ENCODE measurements at regions not wholly inside any gene's neighbourhood (a gene's known extent, or its start where the extent isn't known, plus 50 kb on each side); places are given as distances from the start of the nearest gene placed in this dataset.

DNA sequence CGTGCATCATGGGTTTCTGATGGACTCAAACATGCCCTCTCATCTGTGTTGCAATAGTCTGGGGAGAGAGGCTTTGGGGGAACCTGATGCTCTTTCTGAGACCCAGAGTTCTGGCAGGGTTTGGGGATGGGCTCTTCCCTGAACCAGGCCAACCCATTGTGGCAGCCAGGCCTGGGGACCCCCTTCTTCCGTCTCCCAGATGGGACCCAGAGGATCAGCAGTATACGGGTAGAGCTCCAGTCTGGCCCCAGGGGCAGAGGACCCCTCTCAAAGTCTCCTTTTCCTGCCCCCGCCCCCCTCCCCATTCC is 333.7 kb downstream of the DYSF start:
- Histone ChIP-seq H3K27ac (no peak overlapping the region), H3K9me3 (no peaks in the 10 kb centered on the region), H3K4me3 (no peak overlapping the region), H3K4me1 (peaks cover 0 to 12% (median 0%) of the 10 kb centered on the region in 4 donors), H3K27me3 (peaks cover 0 to 15% (median 0%) of the 10 kb centered on the region in 3 donors), H3K36me3 (no peaks in the 10 kb centered on the region)
- no peak for TF ChIP-seq EP300 (IDR thresholded peaks at IDR 0.05)
- no peak for TF ChIP-seq POLR2A (IDR thresholded peaks at IDR 0.05)
- TF ChIP-seq, protein P1, sequence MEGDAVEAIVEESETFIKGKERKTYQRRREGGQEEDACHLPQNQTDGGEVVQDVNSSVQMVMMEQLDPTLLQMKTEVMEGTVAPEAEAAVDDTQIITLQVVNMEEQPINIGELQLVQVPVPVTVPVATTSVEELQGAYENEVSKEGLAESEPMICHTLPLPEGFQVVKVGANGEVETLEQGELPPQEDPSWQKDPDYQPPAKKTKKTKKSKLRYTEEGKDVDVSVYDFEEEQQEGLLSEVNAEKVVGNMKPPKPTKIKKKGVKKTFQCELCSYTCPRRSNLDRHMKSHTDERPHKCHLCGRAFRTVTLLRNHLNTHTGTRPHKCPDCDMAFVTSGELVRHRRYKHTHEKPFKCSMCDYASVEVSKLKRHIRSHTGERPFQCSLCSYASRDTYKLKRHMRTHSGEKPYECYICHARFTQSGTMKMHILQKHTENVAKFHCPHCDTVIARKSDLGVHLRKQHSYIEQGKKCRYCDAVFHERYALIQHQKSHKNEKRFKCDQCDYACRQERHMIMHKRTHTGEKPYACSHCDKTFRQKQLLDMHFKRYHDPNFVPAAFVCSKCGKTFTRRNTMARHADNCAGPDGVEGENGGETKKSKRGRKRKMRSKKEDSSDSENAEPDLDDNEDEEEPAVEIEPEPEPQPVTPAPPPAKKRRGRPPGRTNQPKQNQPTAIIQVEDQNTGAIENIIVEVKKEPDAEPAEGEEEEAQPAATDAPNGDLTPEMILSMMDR (IDR thresholded peaks at IDR 0.05), result no peak
- no peak for TF ChIP-seq POLR2AphosphoS5 (IDR thresholded peaks at IDR 0.05)
- WGBS, 5 donors, result 88 to 95% (median 90%) methylated on average over 4 of the region's 4 CpGs
- DNase-seq, result no peak
- intact Hi-C loops (cut with DNase I; ENCODE audit: low total_unique reads), result no loop called here

DNA sequence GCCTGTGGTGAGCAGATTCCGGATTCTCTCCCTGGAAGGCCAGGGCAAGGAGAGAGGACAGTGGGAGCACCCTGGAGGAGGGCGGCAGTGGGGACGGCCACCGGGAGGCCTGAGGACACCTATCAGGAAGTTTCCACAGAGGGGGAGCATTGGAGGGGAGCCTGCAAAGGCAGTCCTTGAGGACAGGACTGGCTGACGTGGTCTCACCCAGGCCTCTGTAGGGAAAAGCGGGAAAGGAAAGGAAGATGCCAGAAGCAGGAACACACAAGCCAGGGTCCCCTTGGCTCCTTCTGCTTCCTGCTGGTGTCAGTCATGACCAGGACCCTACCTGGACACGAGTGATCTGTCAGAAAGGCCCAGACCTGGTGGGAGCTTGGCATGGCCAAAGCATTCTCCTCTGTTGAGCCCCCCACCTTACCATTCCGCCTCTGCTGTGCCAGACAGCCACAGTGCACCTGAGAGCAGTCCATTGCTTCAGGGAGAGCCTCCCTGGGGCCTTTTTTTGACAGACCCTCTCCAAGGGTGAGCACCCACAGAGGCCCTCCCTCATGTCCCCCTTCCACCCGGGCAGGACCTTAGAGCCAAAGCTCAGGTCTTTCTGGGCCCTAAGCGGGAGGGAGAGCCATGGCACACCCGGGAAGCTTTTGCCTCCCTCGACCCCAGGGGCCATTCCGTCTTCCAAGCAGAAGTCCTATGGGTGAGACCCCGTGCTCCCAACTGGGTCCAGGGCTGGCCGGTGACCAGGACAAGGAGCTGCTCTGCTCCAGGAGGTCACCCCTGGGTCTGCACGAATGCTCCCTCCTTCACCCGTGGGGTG is 333.1 kb downstream of the DYSF start:
- no peaks in the 10 kb centered on the region for H3K36me3 ChIP-seq
- WGBS, 5 donors, result 83 to 90% (median 86%) methylated on average over 10 to 17 of the region's 17 CpGs
- no peak overlapping the region for H3K27ac ChIP-seq
- peaks cover 0 to 15% (median 0%) of the 10 kb centered on the region in 3 donors for H3K27me3 ChIP-seq
- H3K4me3 ChIP-seq, result no peak overlapping the region
- no peaks in the 10 kb centered on the region for H3K9me3 ChIP-seq
- TF ChIP-seq, protein P1 (IDR thresholded peaks at IDR 0.05), result no peak
- no peak for TF ChIP-seq POLR2A (IDR thresholded peaks at IDR 0.05)
- no peak for TF ChIP-seq POLR2AphosphoS5 (IDR thresholded peaks at IDR 0.05)
- TF ChIP-seq EP300 (IDR thresholded peaks at IDR 0.05), result no peak
- intact Hi-C loops (cut with DNase I; ENCODE audit: low total_unique reads), result no loop called here
- no peak for DNase-seq
- peaks cover 0 to 12% (median 0%) of the 10 kb centered on the region in 4 donors for H3K4me1 ChIP-seq

DNA sequence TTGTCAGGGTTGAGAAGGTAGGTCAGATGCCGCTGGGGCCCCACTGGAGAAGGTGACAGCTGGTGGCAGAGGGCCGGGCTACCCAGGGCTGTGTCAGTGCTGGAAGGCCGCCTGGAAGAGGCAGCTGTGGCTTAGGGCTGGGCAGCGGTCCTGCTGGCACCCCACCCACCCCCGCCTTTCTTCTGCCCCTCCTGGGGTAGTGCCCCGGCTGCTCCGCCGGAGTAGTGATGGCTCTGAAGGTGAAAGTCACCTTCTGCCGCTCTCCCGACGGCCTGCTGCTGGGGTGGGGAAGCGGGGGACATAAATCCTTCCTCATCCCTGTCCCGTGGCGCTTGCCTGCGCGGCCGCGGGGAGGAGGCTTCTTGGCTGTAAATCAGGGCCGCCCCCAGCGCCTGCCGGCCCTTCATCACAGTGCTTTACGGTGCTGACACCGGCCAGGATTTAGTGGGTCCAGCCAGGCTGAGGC is 332.2 kb downstream of the DYSF start:
- Histone ChIP-seq H3K4me1 (peaks cover 0 to 12% (median 0%) of the 10 kb centered on the region in 4 donors), H3K36me3 (no peaks in the 10 kb centered on the region), H3K9me3 (no peaks in the 10 kb centered on the region), H3K27me3 (peaks cover 0 to 15% (median 0%) of the 10 kb centered on the region in 3 donors), H3K27ac (no peak overlapping the region), H3K4me3 (no peak overlapping the region)
- no peak for DNase-seq
- intact Hi-C loops (cut with DNase I; ENCODE audit: low total_unique reads), result no loop called here
- TF ChIP-seq POLR2A (IDR thresholded peaks at IDR 0.05) (no peak), POLR2AphosphoS5 (IDR thresholded peaks at IDR 0.05) (no peak), EP300 (IDR thresholded peaks at IDR 0.05) (no peak)
- TF ChIP-seq, protein P1 (IDR thresholded peaks at IDR 0.05), result no peak
- WGBS, 5 donors, result 67 to 80% (median 79%) methylated on average over 9 to 23 of the region's 23 CpGs

DNA sequence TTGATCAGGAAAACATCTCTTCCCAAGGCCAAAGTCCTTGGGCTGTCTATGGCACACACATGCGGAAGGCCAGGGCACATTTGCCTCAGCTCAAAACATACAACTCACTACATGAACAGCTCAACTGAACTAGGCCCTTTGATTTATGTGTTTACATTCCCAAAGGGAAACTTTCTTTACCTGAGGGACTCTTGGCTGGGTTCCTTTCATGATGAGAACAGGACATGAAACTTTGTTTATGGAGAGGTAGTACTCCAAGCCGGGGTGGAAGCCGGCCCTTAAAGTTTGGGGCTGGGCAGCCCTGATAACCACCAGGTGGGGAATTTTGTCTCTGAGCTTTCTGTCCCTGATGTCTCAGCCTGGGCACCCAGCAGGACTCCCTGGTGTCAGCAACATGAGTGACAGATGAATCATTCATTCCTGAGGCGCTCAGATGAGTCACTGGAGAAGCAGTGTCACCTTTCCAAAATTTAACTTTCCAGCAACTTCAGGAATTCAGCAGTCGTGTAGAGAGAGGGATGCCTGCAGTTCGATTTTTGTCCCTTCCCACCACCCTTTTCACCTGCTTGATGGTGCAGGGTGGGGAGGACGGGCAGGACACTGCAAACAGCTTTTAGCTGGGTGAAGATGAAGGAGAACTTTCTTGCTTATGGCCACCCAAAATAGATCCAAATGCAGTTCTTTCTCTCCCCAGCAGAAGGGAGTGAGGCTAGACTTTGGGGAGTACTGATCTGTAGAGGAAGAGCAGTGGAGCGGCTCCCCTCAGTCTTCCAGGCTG is 331.6 kb downstream of the DYSF start:
- intact Hi-C loops (cut with DNase I; ENCODE audit: low total_unique reads), result no loop called here
- Histone ChIP-seq H3K4me3 (no peak overlapping the region), H3K9me3 (no peaks in the 10 kb centered on the region), H3K4me1 (peaks cover 0 to 12% (median 0%) of the 10 kb centered on the region in 4 donors), H3K36me3 (no peaks in the 10 kb centered on the region), H3K27me3 (peaks cover 0 to 15% (median 0%) of the 10 kb centered on the region in 3 donors), H3K27ac (no peak overlapping the region)
- WGBS, 5 donors, result 69 to 80% (median 79%) methylated on average over 8 of the region's 8 CpGs
- no peak for DNase-seq
- TF ChIP-seq, protein P1 (IDR thresholded peaks at IDR 0.05), result no peak
- no peak for TF ChIP-seq POLR2AphosphoS5 (IDR thresholded peaks at IDR 0.05)
- no peak for TF ChIP-seq POLR2A (IDR thresholded peaks at IDR 0.05)
- no peak for TF ChIP-seq EP300 (IDR thresholded peaks at IDR 0.05)

All from stomach (tissue), 8 donors.